H1 (cell line): ENCODE measurements at regions not wholly inside any gene's neighbourhood (a gene's known extent, or its start where the extent isn't known, plus 50 kb on each side); places are given as distances from the start of the nearest gene placed in this dataset.

ENCODE experiments used
- CTCF ChIA-PET: fragments of 300-600 bp; sonication (Branson Sonifier 250); formaldehyde crosslinking; loops from one replicate; lab custom pipeline; 2021; ENCODE audit not compliant: partially characterized antibody; lab: Charles Lee
- POLR2A ChIA-PET: fragments of 300-600 bp; sonication (Branson Sonifier 250); formaldehyde crosslinking; loops from one replicate; lab custom pipeline; 2021; ENCODE audit warnings: inconsistent platforms; ENCODE audit not compliant: partially characterized antibody; lab: Charles Lee
- DNase-seq, 2 experiments: peaks; one replicate each; pipeline versions ENCODE4 v3.0.0 to v3.0.0-alpha.2; 2010 to 2022; ENCODE audit warnings: low spot score in 2 of 2, low read depth in 1 of 2, mixed read lengths in 1 of 2
- FAIRE-seq: peaks from 2 replicates; lab custom pipeline; 2011; peaks lifted over from hg19 to GRCh38; lab: Jason Lieb, UNC
- H2AFZ ChIP-seq: 2 replicates; pipeline ENCODE4 v1.8.1; 2012; ENCODE audit warnings: low read length, inconsistent platforms
- H2AK5ac ChIP-seq: 2 replicates; pipeline ENCODE4 v1.6.1; 2013; ENCODE audit warnings: low read depth, low read length
- H2BK120ac ChIP-seq: replicated peaks from 2 replicates; pipeline ENCODE3; 2013; ENCODE audit warnings: low read depth, low read length, inconsistent platforms
- H2BK12ac ChIP-seq: 2 replicates; pipeline ENCODE4 v1.6.1; 2013; ENCODE audit warnings: low read depth, low read length
- H2BK15ac ChIP-seq: 2 replicates; pipeline ENCODE4 v1.6.1; 2013; ENCODE audit warnings: low read length
- H2BK20ac ChIP-seq: 2 replicates; pipeline ENCODE4 v1.6.1; 2013; ENCODE audit warnings: low read length
- H2BK5ac ChIP-seq: 2 replicates; pipeline ENCODE4 v1.6.1; 2013; ENCODE audit warnings: low read depth, low read length
- H3K14ac ChIP-seq: 2 replicates; pipeline ENCODE4 v1.6.1; 2013; ENCODE audit warnings: inconsistent platforms; ENCODE audit not compliant: insufficient read length
- H3K18ac ChIP-seq: 2 replicates; pipeline ENCODE4 v1.6.1; 2013; ENCODE audit warnings: low read length; ENCODE audit errors: extremely low read depth
- H3K23ac ChIP-seq: 2 replicates; pipeline ENCODE4 v1.6.1; 2013; ENCODE audit warnings: inconsistent platforms; ENCODE audit not compliant: insufficient read length
- H3K23me2 ChIP-seq: 2 replicates; pipeline ENCODE4 v1.6.1; 2013; ENCODE audit warnings: low read depth, low read length
- H3K27ac ChIP-seq: 2 replicates; pipeline ENCODE4 v1.6.1; 2011; ENCODE audit warnings: low read depth, low read length, inconsistent platforms
- H3K27me3 ChIP-seq, 4 experiments: replicated peaks in 1 of 4; 1 replicate in 1 of 4; 2 replicates in 3 of 4; pipeline versions ENCODE4 v1.6.1 to v1.8.1; 2011 to 2013; ENCODE audit warnings: low read length in 3 of 4, mild to moderate bottlenecking in 3 of 4, inconsistent platforms in 2 of 4, mixed read lengths in 2 of 4, moderate library complexity in 1 of 4; ENCODE audit not compliant: control insufficient read depth in 3 of 4, insufficient read depth in 3 of 4; ENCODE audit errors: extremely low read depth in 1 of 4
- H3K36me3 ChIP-seq, 4 experiments: 2 replicates each; pipeline versions ENCODE4 v1.6.1 to v1.8.1; 2011 to 2013; ENCODE audit warnings: mild to moderate bottlenecking in 4 of 4, low read length in 3 of 4, moderate library complexity in 2 of 4, control low read depth in 1 of 4, inconsistent platforms in 1 of 4; ENCODE audit not compliant: insufficient read depth in 4 of 4, control insufficient read depth in 2 of 4
- H3K4ac ChIP-seq: replicated peaks from 2 replicates; pipeline ENCODE3; 2013; ENCODE audit warnings: low read length, low read depth, mixed read lengths, inconsistent platforms; ENCODE audit not compliant: insufficient read length
- H3K4me1 ChIP-seq, 4 experiments: replicated peaks in 1 of 4; 1 replicate in 1 of 4; 2 replicates in 3 of 4; pipeline versions ENCODE4 v1.6.1 to v1.8.1; 2011 to 2013; ENCODE audit warnings: low read length in 3 of 4, inconsistent platforms in 2 of 4, mixed read lengths in 1 of 4; ENCODE audit not compliant: insufficient read depth in 4 of 4, control insufficient read depth in 3 of 4
- H3K4me2 ChIP-seq, 2 experiments: 2 replicates each; pipeline versions ENCODE4 v1.6.1 to v1.8.1; 2011 to 2013; ENCODE audit warnings: low read depth in 2 of 2, low read length in 2 of 2, control low read depth in 1 of 2, inconsistent platforms in 1 of 2, mild to moderate bottlenecking in 1 of 2; ENCODE audit not compliant: insufficient read depth in 1 of 2
- H3K4me3 ChIP-seq, 4 experiments: fragments of 200-600, 300-600 bp in 1 of 4; sonication (generic), shearing (Covaris generic), sonication (Bioruptor Twin) in 1 of 4; 2 replicates each; pipeline versions ENCODE4 v1.5.1 to v1.8.1; 2011 to 2016; ENCODE audit warnings: low read length in 4 of 4, low read depth in 3 of 4, control low read depth in 2 of 4, inconsistent platforms in 2 of 4, mild to moderate bottlenecking in 2 of 4, mixed read lengths in 1 of 4, moderate library complexity in 1 of 4; ENCODE audit not compliant: insufficient read depth in 2 of 4; ENCODE audit errors: extremely low read depth in 1 of 4
- H3K56ac ChIP-seq: replicated peaks from 2 replicates; pipeline ENCODE3; 2013; ENCODE audit warnings: low read depth, mild to moderate bottlenecking, mixed read lengths, low read length, inconsistent platforms; ENCODE audit not compliant: insufficient read length
- H3K79me1 ChIP-seq: 2 replicates; pipeline ENCODE4 v1.6.1; 2013; ENCODE audit warnings: low read depth, low read length, control low read depth
- H3K79me2 ChIP-seq, 2 experiments: 2 replicates each; pipeline versions ENCODE4 v1.6.1 to v1.8.1; 2012 to 2013; ENCODE audit warnings: low read length in 2 of 2, mild to moderate bottlenecking in 2 of 2, inconsistent platforms in 1 of 2; ENCODE audit not compliant: insufficient read depth in 2 of 2, control insufficient read depth in 1 of 2
- H3K9ac ChIP-seq, 4 experiments: replicated peaks in 1 of 4; 1 replicate in 1 of 4; 2 replicates in 3 of 4; pipeline versions ENCODE4 v1.6.1 to v1.8.1; 2011 to 2013; ENCODE audit warnings: low read depth in 3 of 4, low read length in 3 of 4, control low read depth in 2 of 4, mild to moderate bottlenecking in 2 of 4, moderate library complexity in 2 of 4, inconsistent platforms in 1 of 4; ENCODE audit errors: extremely low read depth in 1 of 4
- H3K9me3 ChIP-seq, 2 experiments: 2 replicates each; pipeline versions ENCODE4 v1.6.1 to v1.8.1; 2012 to 2013; ENCODE audit warnings: mild to moderate bottlenecking in 2 of 2, moderate library complexity in 2 of 2, control low read depth in 1 of 2, inconsistent platforms in 1 of 2, low read depth in 1 of 2, low read length in 1 of 2, mixed read lengths in 1 of 2; ENCODE audit not compliant: insufficient read depth in 2 of 2
- H4K20me1 ChIP-seq, 2 experiments: replicated peaks in 1 of 2; 2 replicates each; pipeline versions ENCODE3 to v1.8.1; 2011 to 2013; ENCODE audit warnings: inconsistent platforms in 2 of 2, low read length in 2 of 2, mild to moderate bottlenecking in 1 of 2; ENCODE audit not compliant: insufficient read depth in 2 of 2, control insufficient read depth in 1 of 2
- H4K5ac ChIP-seq: 2 replicates; pipeline ENCODE4 v1.6.1; 2013; ENCODE audit warnings: low read length, low read depth, mixed read lengths, inconsistent platforms; ENCODE audit not compliant: insufficient read length
- H4K8ac ChIP-seq: 2 replicates; pipeline ENCODE4 v1.8.0; 2013; ENCODE audit warnings: mild to moderate bottlenecking, moderate library complexity, low read length, inconsistent platforms; ENCODE audit not compliant: insufficient read depth; ENCODE audit errors: extremely low read depth
- H4K91ac ChIP-seq: replicated peaks from 2 replicates; pipeline ENCODE3; 2013; ENCODE audit warnings: low read length, mixed read lengths, inconsistent platforms; ENCODE audit not compliant: insufficient read length
- BACH1 ChIP-seq: IDR thresholded peaks from 2 replicates; pipeline ENCODE4 v1.6.1; 2012; ENCODE audit warnings: low read length, improper control_type of control experiment
- BCL11A ChIP-seq, 2 experiments: IDR thresholded peaks; one replicate each; pipeline ENCODE4 v1.6.1; 2011; ENCODE audit warnings: low read depth in 2 of 2, low read length in 2 of 2, mild to moderate bottlenecking in 2 of 2
- CBX5 ChIP-seq: fragments of 300-800, 300-1000 bp; sonication (generic); IDR thresholded peaks from 2 replicates; pipeline ENCODE4 v1.7.1; 2016; ENCODE audit warnings: antibody characterized with exemption, low read length, low read depth
- CREB1 ChIP-seq: IDR thresholded peaks from 2 replicates; pipeline ENCODE4 v1.6.1; 2012; ENCODE audit warnings: inconsistent platforms
- KDM4A ChIP-seq: IDR thresholded peaks from one replicate; pipeline ENCODE4 v1.7.1; 2012; ENCODE audit warnings: low read depth, mild to moderate bottlenecking, moderate library complexity, low read length, inconsistent platforms; ENCODE audit not compliant: severe bottlenecking
- RFX5 ChIP-seq: IDR thresholded peaks from 2 replicates; pipeline ENCODE4 v1.6.1; 2011; ENCODE audit warnings: low read depth, low read length, improper control_type of control experiment, borderline replicate concordance
- SAP30 ChIP-seq: fragments of 300-600 bp; sonication (generic); IDR thresholded peaks from 2 replicates; pipeline ENCODE4 v1.7.1; 2012; ENCODE audit warnings: low read length, moderate library complexity, mild to moderate bottlenecking, inconsistent platforms; ENCODE audit not compliant: insufficient read depth, insufficient replicate concordance
- SP4 ChIP-seq: IDR thresholded peaks from 2 replicates; pipeline ENCODE4 v1.6.1; 2012; ENCODE audit warnings: low read length, inconsistent platforms
- TAF1 ChIP-seq: IDR thresholded peaks from 2 replicates; pipeline ENCODE4 v1.6.1; 2011; ENCODE audit warnings: mild to moderate bottlenecking, low read depth, low read length
- TCF12 ChIP-seq: IDR thresholded peaks from 2 replicates; pipeline ENCODE4 v1.6.1; 2011; ENCODE audit warnings: low read depth, mild to moderate bottlenecking, low read length
- WGBS, 2 experiments: shearing (Covaris generic) in 1 of 2; methylation state at CpG; one replicate each; pipeline versions ENCODE4 v1.1.6 to v1.1.7; 2013 to 2015; ENCODE audit warnings: low lambda C conversion rate in 2 of 2, mixed read lengths in 2 of 2, inconsistent platforms in 1 of 2, low coverage in 1 of 2, missing lambda C conversion rate in 1 of 2; ENCODE audit not compliant: insufficient replicate concordance in 2 of 2, insufficient coverage in 1 of 2, insufficient read length in 1 of 2; ENCODE audit errors: extremely low coverage in 1 of 2, missing lambda C conversion rate in 1 of 2; 5-methylcytosine and 5-hydroxymethylcytosine counted together
- TF ChIP-seq, protein P1 (sequence below): IDR thresholded peaks from 2 replicates; pipeline ENCODE4 v1.6.1; 2012; ENCODE audit warnings: low read length, inconsistent platforms
- TF ChIP-seq, protein P2 (sequence below): IDR thresholded peaks from 2 replicates; pipeline ENCODE4 v1.6.1; 2011; ENCODE audit warnings: low read length, improper control_type of control experiment

DNA sequence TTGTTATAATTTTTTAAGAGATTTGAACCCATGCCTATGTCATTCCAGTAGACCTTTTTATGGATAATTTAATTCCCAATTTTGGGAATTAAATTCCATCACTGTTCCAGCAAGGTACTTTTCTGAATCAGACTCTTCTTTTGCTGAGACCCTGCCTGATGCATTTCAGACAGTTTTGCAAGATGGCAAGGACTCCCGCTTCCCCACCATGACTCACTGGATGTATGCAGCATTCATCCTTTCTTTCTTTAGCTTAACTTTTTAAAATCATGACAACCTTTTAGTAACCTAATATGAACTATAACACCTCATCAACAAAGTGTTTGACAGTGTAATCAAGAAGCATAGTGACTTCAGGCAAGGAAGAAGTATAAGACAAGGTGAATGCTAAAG, 178.1 kb upstream of the LEF1 start:
- Histone ChIP-seq H3K27ac (no peak overlapping the region), H2BK5ac (no peak overlapping the region), H3K56ac (no peak overlapping the region), H2AFZ (no peak overlapping the region), H3K27me3 (no peaks in the 10 kb centered on the region), H4K20me1 (no peaks in the 10 kb centered on the region), H3K23ac (no peak overlapping the region), H4K5ac (no peak overlapping the region), H4K91ac (no peak overlapping the region), H3K4me2 (no peak overlapping the region), H3K79me2 (no peaks in the 10 kb centered on the region), H2AK5ac (no peak overlapping the region), H3K23me2 (no peaks in the 10 kb centered on the region), H3K9ac (no peak overlapping the region), H2BK120ac (no peak overlapping the region), H3K4ac (no peak overlapping the region), H2BK15ac (no peak overlapping the region), H2BK12ac (no peak overlapping the region), H3K79me1 (no peaks in the 10 kb centered on the region), H2BK20ac (no peak overlapping the region), H3K9me3 (no peaks in the 10 kb centered on the region), H3K4me1 (no peaks in the 10 kb centered on the region), H4K8ac (no peak overlapping the region), H3K36me3 (no peaks in the 10 kb centered on the region), H3K14ac (no peak overlapping the region), H3K4me3 (no peak overlapping the region), H3K18ac (no peak overlapping the region)
- ChIA-PET CTCF (interaction anchor here (1.0 to 2.6 kb wide), 2 partner anchors 146 to 286 kb away, joined by 3 to 8 read pairs; no protein-coding TSS in a partner anchor), POLR2A (no interaction called here)
- FAIRE-seq (no peak), DNase-seq (no peak)
- 90% methylated on average over 1 of the region's 1 CpG; no CpG with 5 or more reads in 1 of the 2 experiments for WGBS, 2 experiments
- TF ChIP-seq, protein P1, sequence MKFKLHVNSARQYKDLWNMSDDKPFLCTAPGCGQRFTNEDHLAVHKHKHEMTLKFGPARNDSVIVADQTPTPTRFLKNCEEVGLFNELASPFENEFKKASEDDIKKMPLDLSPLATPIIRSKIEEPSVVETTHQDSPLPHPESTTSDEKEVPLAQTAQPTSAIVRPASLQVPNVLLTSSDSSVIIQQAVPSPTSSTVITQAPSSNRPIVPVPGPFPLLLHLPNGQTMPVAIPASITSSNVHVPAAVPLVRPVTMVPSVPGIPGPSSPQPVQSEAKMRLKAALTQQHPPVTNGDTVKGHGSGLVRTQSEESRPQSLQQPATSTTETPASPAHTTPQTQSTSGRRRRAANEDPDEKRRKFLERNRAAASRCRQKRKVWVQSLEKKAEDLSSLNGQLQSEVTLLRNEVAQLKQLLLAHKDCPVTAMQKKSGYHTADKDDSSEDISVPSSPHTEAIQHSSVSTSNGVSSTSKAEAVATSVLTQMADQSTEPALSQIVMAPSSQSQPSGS: no peak
- TF ChIP-seq TCF12: no peak
- TF ChIP-seq CBX5: no peak
- TF ChIP-seq BACH1: no peak
- no peak for TF ChIP-seq TAF1
- TF ChIP-seq BCL11A (IDR thresholded peaks at IDR 0.05; ENCODE audit: low read depth in 2 of 2, low read length in 2 of 2): no peak
- TF ChIP-seq RFX5: no peak
- TF ChIP-seq, protein P2, sequence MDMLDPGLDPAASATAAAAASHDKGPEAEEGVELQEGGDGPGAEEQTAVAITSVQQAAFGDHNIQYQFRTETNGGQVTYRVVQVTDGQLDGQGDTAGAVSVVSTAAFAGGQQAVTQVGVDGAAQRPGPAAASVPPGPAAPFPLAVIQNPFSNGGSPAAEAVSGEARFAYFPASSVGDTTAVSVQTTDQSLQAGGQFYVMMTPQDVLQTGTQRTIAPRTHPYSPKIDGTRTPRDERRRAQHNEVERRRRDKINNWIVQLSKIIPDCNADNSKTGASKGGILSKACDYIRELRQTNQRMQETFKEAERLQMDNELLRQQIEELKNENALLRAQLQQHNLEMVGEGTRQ: no peak
- TF ChIP-seq KDM4A: no peak
- no peak for TF ChIP-seq CREB1
- no peak for TF ChIP-seq SP4
- TF ChIP-seq SAP30: no peak
